Pulmonary artery endothelial cell (primary cell): ENCODE measurements at regions not wholly inside any gene's neighbourhood (a gene's known extent, or its start where the extent isn't known, plus 50 kb on each side); places are given as distances from the start of the nearest gene placed in this dataset.
"Not testable (repeated sequence)": the region's sequence is repeated elsewhere in the genome, so short reads cannot be mapped to it uniquely, and the experiment has no call there.

Experiments
- DNase-seq: peaks from one replicate; pipeline ENCODE4 v3.0.0-alpha.2; 2011; ENCODE audit warnings: low read depth, low spot score

- no peak for DNase-seq
Measured at GRCh38 chr6:43887906-43888683, 118.1 kb downstream of the VEGFA start.

- DNase-seq, result no peak
Measured at GRCh38 chr6:43887340-43887858, 117.4 kb downstream of the VEGFA start.

GRCh38 chr6:43886717-43887339 lies 116.8 kb downstream of the VEGFA start:
- no peak for DNase-seq

- DNase-seq, result no peak
Measured at GRCh38 chr6:43886067-43886461, 116.1 kb downstream of the VEGFA start.

GRCh38 chr6:43885399-43886066 lies 115.5 kb downstream of the VEGFA start:
- DNase-seq, result no peak

GRCh38 chr6:43884652-43885022 lies 114.6 kb downstream of the VEGFA start:
- no peak for DNase-seq

DNA sequence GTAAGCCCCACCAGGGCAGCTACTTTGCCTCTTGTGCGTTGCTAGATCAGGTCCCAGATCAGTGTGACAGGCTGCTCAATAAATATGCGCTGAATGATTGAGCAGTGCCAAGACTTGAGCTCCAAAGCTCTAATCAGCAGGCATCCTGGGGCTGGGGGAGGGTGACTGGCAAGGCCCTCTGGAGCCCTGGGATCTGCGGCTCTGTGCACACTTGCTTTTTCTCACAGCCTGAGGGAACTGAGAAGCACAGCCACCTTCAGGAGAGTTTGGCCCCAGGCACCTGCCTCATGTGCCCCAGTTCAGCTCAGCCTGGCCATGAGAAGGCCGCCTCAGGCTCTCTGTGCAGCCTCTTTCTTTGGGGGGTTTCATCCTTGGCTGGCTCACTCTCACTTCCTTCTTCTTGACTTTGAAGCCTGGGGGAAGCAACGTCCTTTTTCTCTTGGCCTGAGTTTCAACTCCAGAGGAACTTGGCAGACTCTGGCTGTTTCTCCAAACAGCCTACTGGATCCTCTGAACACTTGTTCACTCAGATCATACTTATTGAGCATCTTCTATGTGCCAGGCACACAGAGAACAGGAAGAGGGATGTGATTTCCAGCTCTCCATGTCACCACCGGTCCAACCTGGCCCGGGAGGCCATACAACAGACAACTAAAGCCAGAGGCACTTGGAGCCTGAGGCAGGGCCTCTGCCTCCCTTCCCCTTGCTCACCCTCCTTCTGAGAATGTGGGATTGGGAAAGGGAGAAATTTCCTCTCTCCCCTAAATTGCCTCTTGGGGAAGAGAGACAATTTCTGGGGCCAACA lies 114.0 kb downstream of the VEGFA start:
- DNase-seq, result no peak

- not testable (repeated sequence) for DNase-seq
Measured at GRCh38 chr6:43882690-43883448, 112.9 kb downstream of the VEGFA start.

DNA sequence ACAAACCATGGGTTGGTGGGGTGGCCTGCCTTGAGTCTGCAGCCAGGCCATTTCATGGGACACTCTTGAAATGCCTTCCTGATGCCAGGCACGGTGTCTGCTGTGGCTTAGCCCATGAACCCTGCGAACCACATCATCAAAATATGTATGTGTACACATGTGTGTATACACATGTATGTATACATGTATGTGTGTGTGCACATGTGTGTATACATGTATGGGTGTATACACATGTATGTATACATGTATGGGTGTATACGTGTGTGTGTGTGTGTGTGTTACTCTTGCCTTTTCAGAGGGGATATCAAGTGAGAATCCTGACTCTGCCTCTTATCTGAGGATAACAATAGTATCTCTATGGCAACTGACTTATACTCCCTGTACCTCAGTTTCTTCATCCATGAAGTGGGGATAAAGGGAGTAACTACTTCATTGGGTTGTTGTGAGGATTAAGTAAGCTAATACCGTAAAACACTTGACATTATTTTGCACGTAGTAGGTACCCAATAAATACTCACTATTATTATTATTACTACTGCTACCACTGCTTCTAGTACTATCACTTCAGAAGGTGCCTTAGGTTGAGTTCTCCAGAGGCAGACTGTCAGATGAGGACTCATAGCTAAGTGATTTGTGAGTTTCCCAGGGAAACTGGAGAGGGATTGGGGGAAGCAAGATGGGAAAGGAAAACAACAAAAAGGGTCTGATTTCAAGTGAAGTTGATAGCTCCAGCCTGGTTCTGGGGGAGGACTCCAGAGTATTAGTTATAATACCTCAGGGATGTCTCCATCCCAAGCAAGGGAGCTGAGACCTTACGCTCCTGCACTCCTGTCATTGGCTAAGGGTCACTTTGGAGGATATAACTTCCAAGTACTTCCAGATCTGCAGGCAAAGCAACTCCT lies 110.5 kb downstream of the VEGFA start:
- DNase-seq, result no peak

DNA sequence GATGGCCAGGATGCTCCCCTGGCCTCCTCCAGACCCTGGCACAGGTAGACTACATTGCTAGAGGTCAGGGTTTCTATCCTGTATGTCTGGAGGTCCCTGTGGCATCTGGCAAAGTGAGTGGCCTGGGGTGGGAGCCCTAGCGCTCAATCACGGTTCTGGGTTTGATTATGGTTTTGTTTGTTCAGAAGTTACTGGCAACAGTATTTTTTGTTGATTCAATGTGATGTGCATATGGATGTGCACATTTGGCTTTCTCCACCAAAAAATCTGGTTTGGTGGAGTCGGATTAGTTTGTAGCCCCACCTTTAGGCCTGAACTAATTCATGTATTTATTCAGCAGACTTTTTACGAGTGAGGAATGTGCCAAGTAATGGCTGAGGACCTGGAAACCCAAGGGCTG lies 109.7 kb downstream of the VEGFA start:
- no peak for DNase-seq

- DNase-seq, result no peak
Measured at GRCh38 chr6:43878823-43879495, 108.9 kb downstream of the VEGFA start.

GRCh38 chr6:43878127-43878634 lies 108.2 kb downstream of the VEGFA start:
- DNase-seq, result no peak

DNA sequence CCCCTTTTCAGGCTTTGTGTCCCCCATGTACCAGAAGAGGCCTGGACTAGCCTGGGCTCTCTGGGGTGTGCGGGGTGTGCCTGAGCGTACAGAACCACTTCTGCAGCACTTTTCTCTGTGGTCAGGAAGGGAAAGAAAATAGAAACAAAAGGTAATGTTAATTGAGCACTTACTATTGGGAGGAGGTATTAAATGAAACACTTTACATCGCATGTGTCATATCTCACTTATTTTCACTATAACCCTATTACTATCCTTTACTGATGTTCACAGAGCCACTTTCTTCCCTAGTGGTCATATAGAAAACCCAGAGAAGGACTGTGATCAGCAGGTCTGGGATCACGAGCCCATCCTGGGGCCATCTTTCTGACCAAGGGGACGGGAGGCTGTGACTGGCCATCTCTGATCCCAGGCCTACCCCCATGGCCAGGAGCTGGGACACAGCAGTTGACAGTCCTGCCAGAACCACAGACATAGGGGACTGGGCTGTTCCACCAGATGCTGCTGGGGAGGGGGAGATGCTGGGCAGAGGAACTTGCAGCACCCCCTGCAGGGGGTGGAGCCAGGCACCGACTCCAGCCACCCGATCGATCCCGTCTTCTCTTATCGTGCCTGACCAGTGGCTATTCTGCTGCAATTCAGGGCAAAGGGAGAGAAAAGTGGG lies 107.6 kb downstream of the VEGFA start:
- no peak for DNase-seq

- DNase-seq, result no peak
Measured at GRCh38 chr6:43877036-43877435, 107.0 kb downstream of the VEGFA start.

DNA sequence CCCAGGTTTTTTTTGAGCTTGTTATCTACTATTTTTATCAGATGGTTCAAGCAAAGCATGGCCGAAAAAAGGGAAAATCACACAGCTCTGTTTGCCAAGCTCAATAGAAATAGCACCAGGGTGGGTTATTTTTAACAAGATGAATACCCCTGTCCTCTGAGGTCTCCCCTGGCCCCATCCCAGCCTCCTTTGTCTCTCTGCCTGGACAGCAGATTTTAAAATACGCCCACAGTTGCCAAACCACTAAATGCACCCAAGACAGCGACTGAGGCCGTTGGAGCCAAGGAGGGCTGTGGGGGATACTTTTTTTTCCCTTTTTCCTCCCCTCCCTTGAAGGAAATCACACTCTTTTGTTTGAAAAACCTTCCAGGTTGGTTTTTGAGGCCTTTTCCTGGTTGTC lies 106.6 kb downstream of the VEGFA start:
- DNase-seq, result no peak

DNA sequence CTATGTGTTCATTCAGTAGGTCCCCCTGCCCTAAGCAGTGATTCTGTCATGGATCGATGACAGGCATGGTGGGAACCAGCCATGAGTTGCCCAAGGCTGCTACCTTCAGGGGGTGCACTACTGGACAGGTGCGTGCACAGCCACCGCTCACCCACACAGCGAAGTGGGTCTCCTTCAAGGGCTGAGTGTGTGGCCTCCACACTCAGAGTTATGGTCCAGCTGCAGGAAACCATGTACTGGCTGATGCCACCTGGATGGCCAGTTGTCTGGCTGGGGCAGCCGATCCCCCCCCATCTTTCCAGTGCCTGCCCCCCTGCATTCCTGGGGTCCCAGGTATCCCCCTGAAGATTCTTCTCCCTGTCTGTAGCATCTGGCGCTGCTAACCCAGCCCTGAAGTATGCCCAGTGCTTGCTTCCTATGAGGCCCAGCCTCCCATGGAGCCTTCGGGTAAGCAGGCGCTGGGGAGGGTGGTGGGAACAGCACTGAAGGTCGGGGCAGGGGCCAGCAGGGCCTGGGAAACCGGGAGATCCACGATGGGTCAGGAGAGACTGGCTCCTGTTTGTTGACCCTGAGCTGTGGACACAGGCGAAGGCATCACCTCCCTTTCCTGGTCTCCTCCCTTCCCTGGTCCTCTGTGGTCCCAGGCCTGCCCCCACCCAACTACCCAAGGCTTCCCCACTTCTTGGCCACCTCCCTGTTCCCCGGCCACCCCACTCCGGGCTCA lies 106.0 kb downstream of the VEGFA start:
- no peak for DNase-seq

DNA sequence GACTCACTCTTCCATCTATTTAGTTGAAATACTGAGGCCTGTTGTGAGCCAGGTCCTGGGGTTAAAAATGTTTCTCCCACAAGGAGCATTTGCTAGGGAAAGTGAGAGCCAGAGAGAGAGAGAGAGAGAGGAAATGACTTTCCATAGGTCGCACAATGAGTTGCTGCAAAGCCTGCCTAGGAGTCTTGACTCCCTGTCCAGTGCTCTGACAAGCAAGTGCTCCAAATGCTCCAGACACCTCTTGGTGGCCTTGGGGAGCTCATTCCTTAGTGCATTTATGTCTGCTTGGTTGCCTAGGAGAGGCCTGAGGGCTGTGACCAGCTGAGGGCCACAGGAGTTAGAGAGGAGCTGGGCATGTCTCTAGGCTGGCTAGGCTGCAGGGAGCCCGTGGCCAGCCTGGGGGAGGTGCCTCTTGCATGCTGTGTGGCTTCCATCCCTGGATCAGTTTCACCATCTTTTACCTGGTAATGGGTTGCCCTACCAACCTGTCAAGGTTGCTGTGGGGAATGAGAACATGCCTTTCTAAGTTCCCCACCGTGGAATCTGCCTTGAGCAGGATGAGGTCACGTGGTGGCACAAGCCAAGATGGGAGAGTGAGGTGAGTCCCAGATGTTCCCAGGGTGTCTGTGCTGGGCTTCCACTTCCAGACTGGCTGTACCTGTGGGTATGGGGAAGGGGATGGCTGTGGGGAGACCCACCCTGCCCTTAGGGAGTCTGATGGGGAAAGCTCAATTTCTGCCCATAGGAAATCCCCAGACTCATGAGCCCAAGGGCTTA lies 105.0 kb downstream of the VEGFA start:
- DNase-seq, result no peak
